HG03025 (cell line): ENCODE measurements at regions not wholly inside any gene's neighbourhood (a gene's known extent, or its start where the extent isn't known, plus 50 kb on each side); places are given as distances from the start of the nearest gene placed in this dataset.
"Not testable (repeated sequence)": the region's sequence is repeated elsewhere in the genome, so short reads cannot be mapped to it uniquely, and the experiment has no call there.

ENCODE experiments used
- ATAC-seq: cut with Tn5 transposase; IDR thresholded peaks from one replicate; pipeline ENCODE4 v1.9.1; 2021; ENCODE audit warnings: mild to moderate bottlenecking, moderate library complexity; ENCODE audit not compliant: unreplicated experiment, low FRiP score

- no peak for ATAC-seq
Observed at GRCh38 chr6:71810880-71811279, 75.5 kb upstream of the RIMS1 start.

GRCh38 chr6:71822625-71823024 lies 63.7 kb upstream of the RIMS1 start:
- no peak for ATAC-seq

GRCh38 chr6:71832110-71832764 lies 54.1 kb upstream of the RIMS1 start:
- ATAC-seq: not testable (repeated sequence)
